WI38 (cell line): ENCODE measurements at regions not wholly inside any gene's neighbourhood (a gene's known extent, or its start where the extent isn't known, plus 50 kb on each side); places are given as distances from the start of the nearest gene placed in this dataset.

ENCODE experiments used
- H3K4me3 ChIP-seq: 2 replicates; pipeline ENCODE4 v1.5.1; 2011; ENCODE audit warnings: low read depth, mild to moderate bottlenecking, control low read depth, low read length
- TF ChIP-seq, protein P1 (sequence below): IDR thresholded peaks from 2 replicates; pipeline ENCODE4 v1.5.1; 2012; ENCODE audit warnings: low read depth, mild to moderate bottlenecking, control low read depth, low read length

- TF ChIP-seq, protein P1, sequence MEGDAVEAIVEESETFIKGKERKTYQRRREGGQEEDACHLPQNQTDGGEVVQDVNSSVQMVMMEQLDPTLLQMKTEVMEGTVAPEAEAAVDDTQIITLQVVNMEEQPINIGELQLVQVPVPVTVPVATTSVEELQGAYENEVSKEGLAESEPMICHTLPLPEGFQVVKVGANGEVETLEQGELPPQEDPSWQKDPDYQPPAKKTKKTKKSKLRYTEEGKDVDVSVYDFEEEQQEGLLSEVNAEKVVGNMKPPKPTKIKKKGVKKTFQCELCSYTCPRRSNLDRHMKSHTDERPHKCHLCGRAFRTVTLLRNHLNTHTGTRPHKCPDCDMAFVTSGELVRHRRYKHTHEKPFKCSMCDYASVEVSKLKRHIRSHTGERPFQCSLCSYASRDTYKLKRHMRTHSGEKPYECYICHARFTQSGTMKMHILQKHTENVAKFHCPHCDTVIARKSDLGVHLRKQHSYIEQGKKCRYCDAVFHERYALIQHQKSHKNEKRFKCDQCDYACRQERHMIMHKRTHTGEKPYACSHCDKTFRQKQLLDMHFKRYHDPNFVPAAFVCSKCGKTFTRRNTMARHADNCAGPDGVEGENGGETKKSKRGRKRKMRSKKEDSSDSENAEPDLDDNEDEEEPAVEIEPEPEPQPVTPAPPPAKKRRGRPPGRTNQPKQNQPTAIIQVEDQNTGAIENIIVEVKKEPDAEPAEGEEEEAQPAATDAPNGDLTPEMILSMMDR, result no peak
- no peak overlapping the region for H3K4me3 ChIP-seq
Observed at GRCh38 chr4:108322497-108322896, 153.8 kb upstream of the LEF1 start.

DNA sequence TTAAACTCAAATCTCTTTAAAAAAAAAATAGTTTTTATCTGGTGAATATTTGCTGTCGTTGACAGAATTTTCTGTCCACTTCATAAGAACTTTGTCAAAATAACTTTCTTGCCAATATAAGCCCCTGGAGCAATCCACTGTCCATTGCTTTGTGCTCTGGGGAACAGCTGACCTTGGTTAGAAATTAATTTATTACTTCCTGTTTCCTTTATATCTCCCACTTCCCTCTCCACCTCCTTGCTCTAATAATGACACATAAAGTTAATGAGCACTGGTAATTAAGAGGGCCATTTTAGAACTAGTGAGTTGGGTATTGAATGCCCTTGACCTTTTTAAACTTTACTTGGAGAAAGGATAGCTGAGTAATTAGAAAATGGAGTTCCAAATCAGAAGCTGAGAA, 151.3 kb upstream of the LEF1 start:
- TF ChIP-seq, protein P1, result no peak
- no peak overlapping the region for H3K4me3 ChIP-seq

- no peak overlapping the region for H3K4me3 ChIP-seq
- TF ChIP-seq, protein P1, result no peak
Observed at GRCh38 chr4:108317377-108317776, 148.6 kb upstream of the LEF1 start.

DNA sequence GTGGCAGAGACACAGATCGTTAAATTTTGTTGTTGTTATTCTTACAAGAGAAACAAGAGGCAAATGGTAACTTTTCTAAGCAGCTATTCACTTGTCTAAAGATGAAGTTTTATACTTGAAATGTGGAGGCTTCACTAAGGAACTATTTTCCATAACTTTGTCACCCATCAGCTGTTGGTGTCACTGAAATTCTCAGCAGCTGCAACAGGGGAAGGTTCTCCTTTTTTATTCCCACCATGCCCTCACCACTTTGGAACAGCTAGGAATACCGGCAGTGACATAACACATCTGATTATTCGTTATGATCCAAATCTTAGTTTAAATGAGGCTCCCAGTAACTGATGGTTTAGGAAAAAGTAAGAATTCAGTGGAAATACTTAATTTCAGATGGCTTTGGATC, 147.0 kb upstream of the LEF1 start:
- H3K4me3 ChIP-seq, result no peak overlapping the region
- TF ChIP-seq, protein P1, result no peak

GRCh38 chr4:108314900-108315589, 146.3 kb upstream of the LEF1 start:
- no peak overlapping the region for H3K4me3 ChIP-seq
- TF ChIP-seq, protein P1, result no peak

- H3K4me3 ChIP-seq, result no peak overlapping the region
Observed at GRCh38 chr4:108313546-108314339, 145.0 kb upstream of the LEF1 start.

DNA sequence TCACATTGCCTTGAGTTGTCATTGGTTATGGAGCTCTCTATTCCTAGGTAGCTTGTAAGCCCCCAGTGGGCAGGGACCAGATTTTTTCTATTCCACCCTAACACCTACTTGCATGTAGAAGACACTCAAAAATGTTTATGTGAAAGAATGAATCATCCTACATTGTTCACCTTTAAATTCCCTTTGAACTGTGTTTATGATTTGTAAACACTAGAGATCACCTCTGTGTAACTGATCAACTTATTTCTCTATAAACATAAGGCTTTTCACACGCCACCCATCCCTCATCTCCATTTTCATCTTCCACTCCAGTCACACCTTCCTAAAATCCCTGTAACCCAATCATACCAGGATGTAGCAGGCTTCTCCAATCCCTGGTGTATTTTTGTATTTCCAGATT, 142.6 kb upstream of the LEF1 start:
- H3K4me3 ChIP-seq, result no peak overlapping the region
- TF ChIP-seq, protein P1, result no peak

More at GRCh38 chr4:108313546-108314339, 145.0 kb upstream of the LEF1 start:
- TF ChIP-seq, protein P1, result no peak
